SH-SY5Y (cell line): ENCODE measurements at regions not wholly inside any gene's neighbourhood (a gene's known extent, or its start where the extent isn't known, plus 50 kb on each side); places are given as distances from the start of the nearest gene placed in this dataset.

Experiments
- GATA2 ChIP-seq: IDR thresholded peaks from 2 replicates; pipeline ENCODE4 v1.6.1; 2011; ENCODE audit warnings: mild to moderate bottlenecking, low read depth, low read length
- GATA3 ChIP-seq: IDR thresholded peaks from 2 replicates; pipeline ENCODE4 v1.6.1; 2011; ENCODE audit warnings: low read depth, mild to moderate bottlenecking, low read length, moderate library complexity

- TF ChIP-seq GATA2 (no peak), GATA3 (no peak)
Observed at GRCh38 chr2:123101434-123101833, 923.7 kb upstream of the CNTNAP5 start.

GRCh38 chr2:123103902-123104301 is 921.2 kb upstream of the CNTNAP5 start:
- TF ChIP-seq GATA3: no peak
- TF ChIP-seq GATA2: no peak

- TF ChIP-seq GATA2 (no peak), GATA3 (no peak)
Observed at GRCh38 chr2:123116595-123116994, 908.5 kb upstream of the CNTNAP5 start.

- TF ChIP-seq GATA3 (no peak), GATA2 (no peak)
Observed at GRCh38 chr2:123127236-123127635, 897.9 kb upstream of the CNTNAP5 start.

GRCh38 chr2:123128951-123129350 is 896.1 kb upstream of the CNTNAP5 start:
- TF ChIP-seq GATA3: no peak
- TF ChIP-seq GATA2: no peak

- no peak for TF ChIP-seq GATA2
- TF ChIP-seq GATA3: no peak
Observed at GRCh38 chr2:123136419-123136818, 888.7 kb upstream of the CNTNAP5 start.

GRCh38 chr2:123144082-123144481 is 881.0 kb upstream of the CNTNAP5 start:
- TF ChIP-seq GATA3 (no peak), GATA2 (no peak)

GRCh38 chr2:123153041-123153440 is 872.0 kb upstream of the CNTNAP5 start:
- no peak for TF ChIP-seq GATA3
- no peak for TF ChIP-seq GATA2

GRCh38 chr2:123154195-123154594 is 870.9 kb upstream of the CNTNAP5 start:
- no peak for TF ChIP-seq GATA3
- no peak for TF ChIP-seq GATA2

GRCh38 chr2:123157016-123157415 is 868.1 kb upstream of the CNTNAP5 start:
- TF ChIP-seq GATA3 (no peak), GATA2 (no peak)

- TF ChIP-seq GATA3: no peak
- TF ChIP-seq GATA2: no peak
Observed at GRCh38 chr2:123162400-123163016, 862.6 kb upstream of the CNTNAP5 start.

- TF ChIP-seq GATA3 (no peak), GATA2 (no peak)
Observed at GRCh38 chr2:123163398-123163797, 861.7 kb upstream of the CNTNAP5 start.

- TF ChIP-seq GATA3 (no peak), GATA2 (no peak)
Observed at GRCh38 chr2:123164216-123164615, 860.9 kb upstream of the CNTNAP5 start.

- TF ChIP-seq GATA3 (no peak), GATA2 (no peak)
Observed at GRCh38 chr2:123165616-123166015, 859.5 kb upstream of the CNTNAP5 start.

- TF ChIP-seq GATA2 (no peak), GATA3 (no peak)
Observed at GRCh38 chr2:123179526-123179925, 845.6 kb upstream of the CNTNAP5 start.

- TF ChIP-seq GATA2 (no peak), GATA3 (no peak)
Observed at GRCh38 chr2:123195957-123196356, 829.1 kb upstream of the CNTNAP5 start.
